ENCODE measurements at regions not wholly inside any gene's neighbourhood (a gene's known extent, or its start where the extent isn't known, plus 50 kb on each side); places are given as distances from the start of the nearest gene placed in this dataset.

- Histone ChIP-seq H3K27me3 (no peaks in the 10 kb centered on the region), H3K9me3 (no peaks in the 10 kb centered on the region), H3K36me3 (no peaks in the 10 kb centered on the region), H3K4me1 (no peaks in the 10 kb centered on the region), H3K4me3 (no peak overlapping the region), H3K27ac (no peak overlapping the region)
- TF ChIP-seq EP300 (IDR thresholded peaks at IDR 0.05) (no peak), POLR2A (IDR thresholded peaks at IDR 0.05) (no peak), CTCF (IDR thresholded peaks at IDR 0.05) (no peak), POLR2AphosphoS5 (IDR thresholded peaks at IDR 0.05) (no peak)
- ATAC-seq (ENCODE audit: low FRiP score in 2 of 2) (no peak), DNase-seq (no peak)
- WGBS, 2 donors: 77 to 88% methylated on average over 12 to 18 of the region's 18 CpGs
Observed at GRCh38 chr2:138931284-138932256, 151.4 kb upstream of the NXPH2 start.

- H3K9me3 ChIP-seq: no peaks in the 10 kb centered on the region
- no peak for TF ChIP-seq CTCF (IDR thresholded peaks at IDR 0.05)
- TF ChIP-seq EP300 (IDR thresholded peaks at IDR 0.05): no peak
- no peak for TF ChIP-seq POLR2A (IDR thresholded peaks at IDR 0.05)
- TF ChIP-seq POLR2AphosphoS5 (IDR thresholded peaks at IDR 0.05): no peak
- H3K36me3 ChIP-seq: no peaks in the 10 kb centered on the region
- H3K27ac ChIP-seq: no peak overlapping the region
- H3K4me3 ChIP-seq: no peak overlapping the region
- no peak for ATAC-seq (ENCODE audit: low FRiP score in 2 of 2)
- no peaks in the 10 kb centered on the region for H3K27me3 ChIP-seq
- H3K4me1 ChIP-seq: no peaks in the 10 kb centered on the region
- no peak for DNase-seq
- 71 to 76% methylated on average over 6 of the region's 6 CpGs for WGBS, 2 donors
Observed at GRCh38 chr2:138930571-138930970, 150.4 kb upstream of the NXPH2 start.

GRCh38 chr2:138928374-138929021 lies 148.3 kb upstream of the NXPH2 start:
- Histone ChIP-seq H3K27me3 (no peaks in the 10 kb centered on the region), H3K4me3 (no peak overlapping the region), H3K4me1 (no peaks in the 10 kb centered on the region), H3K9me3 (no peaks in the 10 kb centered on the region), H3K27ac (no peak overlapping the region), H3K36me3 (no peaks in the 10 kb centered on the region)
- DNase-seq (no peak), ATAC-seq (ENCODE audit: low FRiP score in 2 of 2) (no peak)
- WGBS, 2 donors: 48 to 59% methylated on average over 1 of the region's 1 CpG
- no peak for TF ChIP-seq EP300 (IDR thresholded peaks at IDR 0.05)
- no peak for TF ChIP-seq POLR2AphosphoS5 (IDR thresholded peaks at IDR 0.05)
- no peak for TF ChIP-seq CTCF (IDR thresholded peaks at IDR 0.05)
- no peak for TF ChIP-seq POLR2A (IDR thresholded peaks at IDR 0.05)

DNA sequence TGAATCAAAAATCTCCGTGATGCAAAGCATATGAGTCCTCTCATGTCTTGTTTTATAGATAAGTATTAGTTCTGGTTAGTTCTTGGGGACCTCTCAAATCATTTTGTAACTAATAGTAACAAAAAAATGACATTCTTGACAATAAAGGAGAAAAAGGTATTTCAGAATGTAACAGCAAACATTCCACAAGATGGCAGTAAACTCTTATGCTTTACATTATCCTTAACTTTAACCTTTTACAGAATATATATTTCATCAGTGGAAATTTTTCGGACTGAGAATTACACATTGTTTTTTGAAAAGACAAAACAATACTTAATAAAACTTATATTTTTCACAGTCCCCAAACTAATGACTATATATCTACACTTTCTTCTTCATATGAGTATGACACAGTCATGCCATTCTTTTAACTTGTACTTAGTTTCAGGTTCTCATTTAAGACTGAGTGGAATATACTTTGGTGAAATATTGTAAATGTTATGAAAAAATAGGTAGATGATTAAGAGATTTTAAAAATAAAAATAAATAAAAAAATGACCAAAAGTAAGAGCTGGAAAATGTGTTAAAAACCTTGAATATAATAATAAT lies 142.9 kb upstream of the NXPH2 start:
- no peak for DNase-seq
- Histone ChIP-seq H3K27ac (no peak overlapping the region), H3K27me3 (no peaks in the 10 kb centered on the region), H3K36me3 (no peaks in the 10 kb centered on the region), H3K9me3 (no peaks in the 10 kb centered on the region), H3K4me3 (no peak overlapping the region), H3K4me1 (no peaks in the 10 kb centered on the region)
- 41 to 49% methylated on average over 2 of the region's 2 CpGs for WGBS, 2 donors
- no peak for ATAC-seq (ENCODE audit: low FRiP score in 2 of 2)
- TF ChIP-seq POLR2AphosphoS5 (IDR thresholded peaks at IDR 0.05): no peak
- TF ChIP-seq CTCF (IDR thresholded peaks at IDR 0.05): peak in 1 of 6 experiments; percentile 7
- no peak for TF ChIP-seq POLR2A (IDR thresholded peaks at IDR 0.05)
- no peak for TF ChIP-seq EP300 (IDR thresholded peaks at IDR 0.05)

Data from upper lobe of left lung (tissue), 6 donors.